Glutamatergic neuron (in vitro differentiated cells): ENCODE measurements at regions not wholly inside any gene's neighbourhood (a gene's known extent, or its start where the extent isn't known, plus 50 kb on each side); places are given as distances from the start of the nearest gene placed in this dataset.

Experiments
- DNase-seq: peaks from one replicate; pipeline ENCODE4 v3.0.0; 2022
- H3K27ac Mint-ChIP-seq: one replicate; pipeline ENCODE4 v1.8.0; 2020; ENCODE audit warnings: mild to moderate bottlenecking, mixed read lengths, inconsistent platforms; ENCODE audit not compliant: unreplicated experiment
- H3K27me3 Mint-ChIP-seq: one replicate; pipeline ENCODE4 v1.8.0; 2020; ENCODE audit warnings: mild to moderate bottlenecking, moderate library complexity, mixed read lengths, inconsistent platforms; ENCODE audit not compliant: unreplicated experiment
- H3K36me3 Mint-ChIP-seq: one replicate; pipeline ENCODE4 v1.8.0; 2020; ENCODE audit warnings: mild to moderate bottlenecking, mixed read lengths, inconsistent platforms; ENCODE audit not compliant: unreplicated experiment
- H3K4me1 Mint-ChIP-seq: one replicate; pipeline ENCODE4 v1.8.0; 2020; ENCODE audit warnings: mild to moderate bottlenecking, low read depth, mixed read lengths, inconsistent platforms; ENCODE audit not compliant: unreplicated experiment
- H3K4me3 Mint-ChIP-seq: one replicate; pipeline ENCODE4 v1.8.0; 2020; ENCODE audit warnings: mild to moderate bottlenecking, mixed read lengths, inconsistent platforms; ENCODE audit not compliant: unreplicated experiment
- H3K9me3 Mint-ChIP-seq: one replicate; pipeline ENCODE4 v1.8.0; 2020; ENCODE audit warnings: mild to moderate bottlenecking, moderate library complexity, mixed read lengths, inconsistent platforms; ENCODE audit not compliant: unreplicated experiment
- TF ChIP-seq, protein P1 (sequence below): fragments of 200-600 bp; sonication (generic); IDR thresholded peaks from one replicate; pipeline ENCODE4 v1.5.0; 2021; ENCODE audit not compliant: partially characterized antibody, unreplicated experiment

DNA sequence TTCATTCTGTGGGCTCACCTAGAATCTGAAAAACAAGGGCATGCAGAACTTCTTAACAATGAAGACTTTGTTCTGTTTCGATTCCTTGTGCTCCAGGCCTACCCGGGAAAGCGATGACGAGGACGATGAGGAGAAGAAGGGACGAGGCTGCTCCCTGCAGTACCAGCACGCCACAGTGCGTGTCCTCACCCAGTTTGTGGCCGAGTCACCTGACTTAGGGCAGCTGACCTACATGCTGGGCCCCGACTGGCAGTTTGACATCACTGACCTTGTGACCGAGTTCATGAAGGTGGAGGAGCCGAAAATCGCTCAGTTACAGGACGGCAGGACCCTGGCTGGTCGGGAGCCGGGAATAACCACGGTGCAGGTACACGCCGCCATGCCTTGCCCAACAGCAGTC lies 585.4 kb downstream of the AACS start:
- no peaks in the 10 kb centered on the region for H3K27me3 Mint-ChIP-seq
- no peak overlapping the region for H3K4me3 Mint-ChIP-seq
- TF ChIP-seq, protein P1, sequence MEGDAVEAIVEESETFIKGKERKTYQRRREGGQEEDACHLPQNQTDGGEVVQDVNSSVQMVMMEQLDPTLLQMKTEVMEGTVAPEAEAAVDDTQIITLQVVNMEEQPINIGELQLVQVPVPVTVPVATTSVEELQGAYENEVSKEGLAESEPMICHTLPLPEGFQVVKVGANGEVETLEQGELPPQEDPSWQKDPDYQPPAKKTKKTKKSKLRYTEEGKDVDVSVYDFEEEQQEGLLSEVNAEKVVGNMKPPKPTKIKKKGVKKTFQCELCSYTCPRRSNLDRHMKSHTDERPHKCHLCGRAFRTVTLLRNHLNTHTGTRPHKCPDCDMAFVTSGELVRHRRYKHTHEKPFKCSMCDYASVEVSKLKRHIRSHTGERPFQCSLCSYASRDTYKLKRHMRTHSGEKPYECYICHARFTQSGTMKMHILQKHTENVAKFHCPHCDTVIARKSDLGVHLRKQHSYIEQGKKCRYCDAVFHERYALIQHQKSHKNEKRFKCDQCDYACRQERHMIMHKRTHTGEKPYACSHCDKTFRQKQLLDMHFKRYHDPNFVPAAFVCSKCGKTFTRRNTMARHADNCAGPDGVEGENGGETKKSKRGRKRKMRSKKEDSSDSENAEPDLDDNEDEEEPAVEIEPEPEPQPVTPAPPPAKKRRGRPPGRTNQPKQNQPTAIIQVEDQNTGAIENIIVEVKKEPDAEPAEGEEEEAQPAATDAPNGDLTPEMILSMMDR = no peak
- H3K9me3 Mint-ChIP-seq = peaks cover 1% of the 10 kb centered on the region
- no peak for DNase-seq
- no peaks in the 10 kb centered on the region for H3K36me3 Mint-ChIP-seq
- H3K27ac Mint-ChIP-seq = no peak overlapping the region
- no peaks in the 10 kb centered on the region for H3K4me1 Mint-ChIP-seq

DNA sequence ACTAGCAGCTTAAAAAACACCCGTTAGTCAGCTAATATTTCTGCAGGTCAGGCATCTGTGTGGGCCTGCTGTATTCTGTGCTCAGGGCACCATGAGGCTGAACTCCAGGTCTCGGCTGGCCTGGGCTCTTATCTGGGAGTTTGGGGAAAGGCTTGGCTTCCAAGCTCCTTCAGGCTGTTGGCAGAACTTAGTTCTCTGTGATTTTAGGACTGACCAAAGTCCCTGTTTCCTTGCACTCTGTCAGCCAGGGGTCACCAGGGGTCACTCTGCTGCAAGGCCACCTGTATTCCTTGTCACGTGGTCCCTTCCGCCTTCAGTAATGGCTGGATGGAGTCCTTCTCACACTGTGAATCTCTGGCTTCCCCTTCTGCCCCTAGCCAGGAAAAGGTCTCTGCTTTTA lies 586.4 kb downstream of the AACS start:
- Mint-ChIP-seq H3K9me3 (peaks cover 1% of the 10 kb centered on the region), H3K27me3 (no peaks in the 10 kb centered on the region), H3K4me3 (no peak overlapping the region), H3K36me3 (no peaks in the 10 kb centered on the region), H3K4me1 (no peaks in the 10 kb centered on the region), H3K27ac (no peak overlapping the region)
- TF ChIP-seq, protein P1 = no peak
- no peak for DNase-seq

DNA sequence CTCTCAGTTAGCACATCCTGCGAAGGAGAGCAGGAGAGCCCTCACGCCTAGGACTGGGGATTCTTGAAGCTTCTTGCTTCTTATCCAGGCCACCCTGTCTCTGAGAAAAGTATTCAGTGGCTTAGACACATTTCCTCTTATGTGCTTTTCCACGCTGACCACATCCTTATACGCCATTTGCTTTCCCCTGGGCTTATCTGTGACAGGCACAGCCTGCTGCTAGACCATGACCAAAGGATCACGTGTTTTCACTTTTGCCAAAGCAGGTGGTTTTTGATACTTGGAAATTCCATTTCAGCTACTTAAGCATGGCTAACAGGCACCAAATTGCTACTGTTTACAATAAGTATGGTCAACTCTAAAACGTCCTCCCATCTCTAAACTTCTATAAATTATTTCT lies 587.4 kb downstream of the AACS start:
- DNase-seq = no peak
- Mint-ChIP-seq H3K9me3 (peaks cover 1% of the 10 kb centered on the region), H3K27me3 (no peaks in the 10 kb centered on the region), H3K27ac (no peak overlapping the region), H3K4me3 (no peak overlapping the region), H3K4me1 (no peaks in the 10 kb centered on the region), H3K36me3 (no peaks in the 10 kb centered on the region)
- TF ChIP-seq, protein P1 = no peak

DNA sequence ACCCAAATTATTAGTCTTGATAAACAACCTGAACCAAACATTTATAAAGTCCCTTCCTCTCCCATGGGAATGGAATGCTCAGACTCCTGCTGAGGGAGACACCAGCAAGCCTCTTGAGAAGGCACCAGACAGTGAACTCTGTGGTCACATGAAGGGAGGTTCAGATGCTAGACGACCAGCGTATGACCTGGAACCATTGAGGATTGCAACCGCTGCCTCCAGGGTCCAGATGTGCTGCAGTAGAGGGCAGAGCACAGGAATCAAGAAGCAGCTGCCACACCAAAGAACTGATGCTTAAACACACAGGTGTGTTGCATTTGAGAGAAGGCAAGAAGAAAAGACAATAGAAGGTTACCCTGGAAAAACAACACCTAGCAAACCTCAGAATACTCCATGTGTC lies 592.4 kb downstream of the AACS start:
- Mint-ChIP-seq H3K27me3 (peaks cover 1% of the 10 kb centered on the region), H3K4me1 (no peaks in the 10 kb centered on the region), H3K9me3 (no peaks in the 10 kb centered on the region), H3K4me3 (no peak overlapping the region), H3K27ac (no peak overlapping the region), H3K36me3 (no peaks in the 10 kb centered on the region)
- no peak for DNase-seq
- TF ChIP-seq, protein P1 = no peak

DNA sequence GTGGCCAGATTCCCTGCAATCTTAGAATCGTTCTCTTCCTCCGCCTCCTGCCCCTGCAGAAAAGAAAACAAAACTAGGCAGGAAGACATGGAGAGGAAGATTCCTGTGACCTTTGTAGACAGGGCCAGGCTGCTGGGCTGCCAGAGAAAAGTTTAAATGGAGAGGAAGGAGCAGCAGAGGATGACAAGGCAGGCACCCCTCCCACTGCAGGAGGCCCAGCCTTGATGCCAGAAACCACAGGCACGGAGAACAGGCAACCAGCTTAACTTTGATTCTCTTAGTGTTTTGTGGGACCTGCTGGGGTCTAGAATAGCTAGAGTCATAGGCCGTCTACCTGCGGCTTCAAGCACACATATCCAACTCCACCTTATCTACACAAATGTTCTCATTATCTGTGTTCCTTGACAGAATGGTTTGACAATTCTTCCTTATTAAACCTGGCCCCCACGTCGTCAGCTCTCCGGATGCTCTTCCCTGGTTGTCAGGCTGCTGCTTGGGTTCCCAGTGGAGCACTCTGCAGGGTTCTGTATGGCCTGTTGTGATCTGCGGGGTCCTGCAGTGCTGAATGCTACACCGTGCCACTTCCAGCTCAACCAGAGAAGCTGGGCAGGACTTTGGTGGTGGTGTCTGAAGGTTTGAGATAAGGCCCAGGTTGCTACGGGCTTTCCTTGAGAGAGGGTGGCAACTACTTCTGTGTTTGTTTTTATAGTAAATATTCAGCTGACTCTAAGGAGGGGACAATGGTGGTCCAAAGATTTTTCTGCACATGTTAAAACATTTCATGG lies 609.5 kb downstream of the AACS start:
- no peaks in the 10 kb centered on the region for H3K36me3 Mint-ChIP-seq
- no peaks in the 10 kb centered on the region for H3K4me1 Mint-ChIP-seq
- H3K27ac Mint-ChIP-seq = no peak overlapping the region
- H3K27me3 Mint-ChIP-seq = no peaks in the 10 kb centered on the region
- no peak for DNase-seq
- TF ChIP-seq, protein P1 = no peak
- H3K9me3 Mint-ChIP-seq = peaks cover 2% of the 10 kb centered on the region
- H3K4me3 Mint-ChIP-seq = no peak overlapping the region
